ENCODE measurements at regions not wholly inside any gene's neighbourhood (a gene's known extent, or its start where the extent isn't known, plus 50 kb on each side); places are given as distances from the start of the nearest gene placed in this dataset.
A peak's percentile ranks its signal among the peaks of the same experiment; 100 is the strongest.

GRCh38 chr11:86869531-86869930 is 69.2 kb downstream of the PRSS23 start:
- H3K27ac Mint-ChIP-seq: no peak overlapping the region
- TF ChIP-seq ZNF331 (CRISPR knock-in tag; IDR thresholded peaks at IDR 0.05; ENCODE audit: low read depth) (no peak), NANOG (IDR thresholded peaks at IDR 0.05; ENCODE audit: borderline replicate concordance) (no peak), ZNF114 (CRISPR knock-in tag; IDR thresholded peaks at IDR 0.05) (no peak), ETS1 (IDR thresholded peaks at IDR 0.05) (no peak), JUNB (IDR thresholded peaks at IDR 0.05; ENCODE audit: unreplicated experiment) (no peak), CTCF (conservative IDR thresholded peaks at IDR 0.05; ENCODE audit: low read depth in 2 of 2) (no peak), EZH2phosphoT487 (IDR thresholded peaks at IDR 0.05; ENCODE audit: unreplicated experiment) (no peak), STAT1 (IDR thresholded peaks at IDR 0.05; ENCODE audit: unreplicated experiment) (no peak), POLR2AphosphoS5 (IDR thresholded peaks at IDR 0.05; ENCODE audit: low read depth) (no peak), EZH2 (IDR thresholded peaks at IDR 0.05; ENCODE audit: low read depth, unreplicated experiment) (no peak), CREB1 (CRISPR knock-in tag; IDR thresholded peaks at IDR 0.05; ENCODE audit: low read depth) (no peak), ZNF462 (CRISPR knock-in tag; IDR thresholded peaks at IDR 0.05) (no peak), REST (IDR thresholded peaks at IDR 0.05; ENCODE audit: unreplicated experiment) (no peak)
- Histone ChIP-seq H3K27ac (ENCODE audit: low read depth) (no peak overlapping the region), H4K20me1 (replicated peaks; ENCODE audit: insufficient read depth) (no peaks in the 10 kb centered on the region), H3K4me2 (no peak overlapping the region), H3K9me2 (ENCODE audit: insufficient read depth) (no peaks in the 10 kb centered on the region), H3K79me2 (replicated peaks; ENCODE audit: insufficient read depth) (no peaks in the 10 kb centered on the region), H3F3A (replicated peaks; ENCODE audit: low read depth) (no peaks in the 10 kb centered on the region), H3K36me3 (ENCODE audit: insufficient read depth) (no peaks in the 10 kb centered on the region), H2AFZ (0 out of 2 replicates have a peak overlapping the region, but pooled peaks have one; percentile 39), H3K4me1 (ENCODE audit: insufficient read depth) (no peaks in the 10 kb centered on the region), H3K4me3 (no peak overlapping the region), H3K27me3 (ENCODE audit: insufficient read depth) (no peaks in the 10 kb centered on the region)
- H3K4me3 Mint-ChIP-seq: no peak overlapping the region
- H3K9me3 Mint-ChIP-seq: no peaks in the 10 kb centered on the region
- H3K36me3 Mint-ChIP-seq (ENCODE audit: low read depth): no peaks in the 10 kb centered on the region
- DNase-seq (ENCODE audit: low spot score) (no peak), ATAC-seq (no peak; the same call in 2 of the 3 replicates)
- peaks cover 3% of the 10 kb centered on the region; the same call in 2 of the 3 replicates for H3K4me1 Mint-ChIP-seq
- H3K27me3 Mint-ChIP-seq (ENCODE audit: insufficient read depth, low read depth, poor library complexity): peaks cover 3% of the 10 kb centered on the region

Measured in GM23338 (cell line).